ENCODE measurements at regions not wholly inside any gene's neighbourhood (a gene's known extent, or its start where the extent isn't known, plus 50 kb on each side); places are given as distances from the start of the nearest gene placed in this dataset.

DNA sequence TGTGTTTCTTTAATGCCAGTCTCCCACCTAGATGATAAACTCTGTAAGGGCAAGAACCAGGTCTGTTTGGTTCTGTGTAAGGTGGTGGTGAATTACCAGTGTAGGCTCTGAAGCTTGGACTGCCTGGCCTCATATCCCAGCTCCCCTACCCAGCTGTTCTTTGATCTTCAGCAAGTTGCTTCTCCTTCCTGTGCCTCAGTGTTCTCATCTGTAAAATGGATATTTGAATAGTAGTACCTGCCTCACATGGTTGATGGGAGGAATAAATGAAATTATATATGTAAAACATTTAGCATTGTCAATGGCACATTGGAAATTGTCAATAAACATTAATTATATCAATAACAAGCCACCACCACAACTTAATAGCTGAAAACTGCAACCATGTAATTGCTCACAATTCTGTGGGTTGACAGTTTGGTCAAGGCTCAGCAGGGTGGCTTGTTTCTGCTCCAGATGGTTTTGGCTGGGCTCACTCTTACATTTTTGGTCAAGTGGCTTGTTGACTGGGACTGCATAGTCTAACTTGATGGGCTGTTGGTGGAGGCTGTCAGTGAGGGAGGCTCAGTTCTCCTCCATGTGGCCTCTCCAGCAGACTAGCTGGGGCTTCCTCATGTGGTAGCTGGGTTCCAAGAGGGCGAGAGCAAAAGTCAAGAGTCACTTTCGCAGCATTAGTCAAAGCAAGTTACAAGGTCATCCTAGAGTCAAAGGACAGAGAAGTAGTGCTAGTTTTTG lies 84.5 kb upstream of the DUSP5 start:
- no peak for DNase-seq (ENCODE audit: low read depth in 1 of 2, low spot score in 1 of 2)

GRCh38 chr10:110413903-110414547 lies 83.7 kb upstream of the DUSP5 start:
- DNase-seq (ENCODE audit: low read depth in 1 of 2, low spot score in 1 of 2): no peak

DNA sequence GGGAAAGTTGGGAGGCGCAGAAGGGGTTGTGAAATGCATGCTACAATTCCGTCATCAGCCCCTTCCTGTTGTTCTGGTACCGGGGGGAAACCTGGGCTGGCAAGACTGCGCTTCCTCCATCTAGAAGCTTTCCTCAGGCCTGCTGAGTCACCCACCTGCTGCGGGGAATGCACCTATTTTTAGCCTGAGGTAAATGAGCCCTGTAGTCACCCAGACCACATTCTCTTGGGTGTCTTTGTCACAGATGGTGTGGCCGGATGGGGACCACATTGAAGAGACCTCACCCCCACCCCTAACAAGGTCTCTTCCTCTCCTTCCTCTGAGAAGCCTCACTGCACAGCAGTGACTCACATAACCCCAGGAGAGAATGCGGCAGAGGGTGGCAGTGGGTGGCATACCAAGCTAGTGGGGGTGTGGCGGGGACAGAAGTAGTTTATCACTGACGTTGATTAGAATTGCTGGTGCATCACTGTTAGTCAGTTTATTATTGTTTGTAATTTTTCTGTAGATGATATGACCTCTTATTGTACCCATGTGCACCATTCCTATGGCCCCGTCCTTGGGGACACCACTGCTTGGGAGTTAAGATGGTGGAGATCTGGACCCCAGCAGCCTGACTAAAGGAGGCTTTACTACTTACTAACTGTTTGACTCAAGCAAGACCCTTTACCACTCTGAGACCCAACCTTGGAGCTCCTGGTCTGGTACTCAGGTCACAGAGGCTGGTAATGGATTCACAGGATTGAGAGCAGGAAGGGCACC lies 83.0 kb upstream of the DUSP5 start:
- DNase-seq (ENCODE audit: low read depth in 1 of 2, low spot score in 1 of 2): peak; percentile 62 to 82

DNA sequence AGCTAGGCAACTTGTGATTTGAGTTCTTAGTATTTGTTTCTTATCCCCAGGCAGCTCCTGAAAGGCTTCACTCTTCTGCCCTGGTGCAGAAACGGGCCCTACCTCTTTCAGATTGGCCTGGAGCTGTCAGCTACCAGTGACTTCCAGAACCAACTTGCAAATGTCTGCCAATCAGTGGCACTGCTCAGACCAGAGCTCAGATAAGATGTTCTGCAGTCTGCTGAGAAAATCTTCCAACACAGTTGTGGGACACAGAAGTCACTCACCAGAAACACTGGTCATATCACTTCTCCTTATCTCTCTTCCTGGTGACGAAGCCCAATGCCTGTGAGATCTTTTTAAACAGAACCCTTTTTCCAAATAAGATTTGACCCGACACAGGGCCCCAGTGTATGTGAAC lies 81.9 kb upstream of the DUSP5 start:
- DNase-seq (ENCODE audit: low read depth in 1 of 2, low spot score in 1 of 2): no peak

DNA sequence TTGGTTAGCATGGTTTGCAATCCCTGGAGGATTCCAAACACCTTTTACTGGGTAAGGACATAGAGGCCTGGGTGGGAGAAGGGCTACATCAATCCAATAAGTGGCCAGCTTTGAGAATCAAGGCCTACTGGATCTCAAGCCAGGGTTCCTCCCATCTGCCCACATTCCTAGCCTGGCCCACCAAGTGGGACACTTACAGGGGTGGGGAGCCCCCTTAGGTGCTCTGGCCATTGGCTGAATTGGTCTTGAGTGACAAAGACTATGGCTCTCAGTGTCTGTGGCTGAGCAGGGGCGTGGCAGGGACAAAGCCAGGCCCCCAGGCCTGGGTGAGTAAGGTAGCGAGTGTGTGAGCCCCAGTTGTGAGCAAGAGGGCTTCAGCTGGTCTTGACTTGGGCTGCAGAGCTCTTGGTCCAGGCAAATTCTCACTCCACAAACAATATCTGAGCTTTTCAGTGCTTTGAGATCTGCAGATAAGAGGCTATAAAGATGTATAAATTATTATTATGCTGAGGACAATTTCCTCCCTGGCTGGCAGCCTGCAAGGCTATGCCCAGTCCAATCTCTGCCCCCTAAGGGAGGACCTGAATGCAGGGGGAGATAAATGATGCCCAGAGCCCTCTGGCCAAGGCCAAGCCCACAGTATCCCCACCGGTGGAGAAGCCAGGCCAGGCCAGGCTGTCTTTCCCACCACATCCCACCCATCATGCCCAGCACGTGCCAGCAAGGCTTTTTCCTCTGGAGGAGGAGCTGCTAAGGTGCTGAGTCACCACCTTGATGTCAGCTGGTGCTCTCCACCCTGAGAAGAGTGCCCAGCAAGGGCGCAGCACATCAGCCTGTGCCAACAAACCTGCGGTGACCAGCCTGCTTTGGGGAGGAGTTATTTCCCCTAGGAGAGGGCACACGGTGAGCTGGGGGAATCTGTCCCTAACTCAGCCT lies 80.7 kb upstream of the DUSP5 start:
- no peak for DNase-seq (ENCODE audit: low read depth in 1 of 2, low spot score in 1 of 2)

- DNase-seq (ENCODE audit: low read depth in 1 of 2, low spot score in 1 of 2): no peak
Observed at GRCh38 chr10:110418218-110418617, 79.5 kb upstream of the DUSP5 start.

DNA sequence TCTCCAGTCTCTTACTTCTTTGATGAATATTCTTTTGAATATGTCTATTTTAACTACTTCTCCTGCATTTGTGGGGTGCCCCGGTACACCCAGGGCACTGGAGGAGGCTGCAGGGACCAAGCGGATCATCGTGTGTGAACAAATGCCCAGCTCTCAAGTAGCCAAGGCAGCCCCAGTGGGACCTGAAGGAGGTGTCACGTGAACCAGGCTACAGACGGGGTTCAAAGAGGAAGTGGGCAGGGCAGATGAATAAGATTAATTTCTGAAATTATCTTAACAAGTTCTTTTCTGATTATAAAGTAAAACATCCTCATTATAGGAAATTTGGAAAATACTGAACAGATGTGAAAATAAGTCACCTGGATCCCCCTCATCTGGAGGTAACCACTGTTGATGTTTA lies 78.4 kb upstream of the DUSP5 start:
- no peak for DNase-seq (ENCODE audit: low read depth in 1 of 2, low spot score in 1 of 2)

DNA sequence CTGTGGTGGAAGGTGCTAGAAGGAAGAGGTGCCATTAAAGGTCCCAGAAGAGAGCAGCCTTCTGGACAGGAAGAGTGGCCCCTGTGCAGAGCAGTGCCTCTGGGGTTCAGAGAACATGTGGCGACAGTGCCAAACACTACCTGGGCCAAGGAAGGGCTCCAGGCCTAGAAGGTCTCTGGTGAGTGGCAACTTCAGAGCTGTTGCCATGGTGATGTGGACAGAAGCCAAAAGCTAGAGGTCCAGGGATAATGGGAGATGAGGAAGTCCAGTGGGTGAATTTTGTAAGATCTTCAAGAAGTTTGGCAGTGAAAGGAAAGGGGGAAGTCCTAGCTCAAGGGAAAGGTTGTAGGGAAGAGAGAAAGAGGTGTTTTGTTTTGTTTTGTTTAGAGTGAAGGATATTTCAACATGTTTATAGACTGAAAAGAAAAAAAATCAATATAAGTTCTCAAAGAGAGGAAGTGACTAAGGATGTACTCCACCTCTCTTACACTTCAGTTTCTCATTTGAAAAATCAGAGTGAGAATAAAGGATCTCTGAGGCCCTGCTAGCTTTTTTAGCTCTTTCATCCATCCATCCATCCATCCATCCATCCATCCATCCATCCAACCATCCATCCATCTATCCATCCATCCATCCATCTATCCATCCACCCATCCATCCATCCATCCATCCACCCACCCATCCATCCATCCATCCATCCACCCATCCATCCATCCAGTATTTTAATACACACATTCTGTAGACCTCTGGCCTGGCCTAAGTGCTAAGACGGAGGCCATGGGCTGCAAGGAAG lies 77.1 kb upstream of the DUSP5 start:
- no peak for DNase-seq (ENCODE audit: low read depth in 1 of 2, low spot score in 1 of 2)

- DNase-seq (ENCODE audit: low read depth in 1 of 2, low spot score in 1 of 2): no peak
Observed at GRCh38 chr10:110421512-110422138, 76.1 kb upstream of the DUSP5 start.

- no peak for DNase-seq (ENCODE audit: low read depth in 1 of 2, low spot score in 1 of 2)
Observed at GRCh38 chr10:110422548-110422947, 75.2 kb upstream of the DUSP5 start.

GRCh38 chr10:110423650-110424049 lies 74.1 kb upstream of the DUSP5 start:
- DNase-seq (ENCODE audit: low read depth in 1 of 2, low spot score in 1 of 2): no peak

DNA sequence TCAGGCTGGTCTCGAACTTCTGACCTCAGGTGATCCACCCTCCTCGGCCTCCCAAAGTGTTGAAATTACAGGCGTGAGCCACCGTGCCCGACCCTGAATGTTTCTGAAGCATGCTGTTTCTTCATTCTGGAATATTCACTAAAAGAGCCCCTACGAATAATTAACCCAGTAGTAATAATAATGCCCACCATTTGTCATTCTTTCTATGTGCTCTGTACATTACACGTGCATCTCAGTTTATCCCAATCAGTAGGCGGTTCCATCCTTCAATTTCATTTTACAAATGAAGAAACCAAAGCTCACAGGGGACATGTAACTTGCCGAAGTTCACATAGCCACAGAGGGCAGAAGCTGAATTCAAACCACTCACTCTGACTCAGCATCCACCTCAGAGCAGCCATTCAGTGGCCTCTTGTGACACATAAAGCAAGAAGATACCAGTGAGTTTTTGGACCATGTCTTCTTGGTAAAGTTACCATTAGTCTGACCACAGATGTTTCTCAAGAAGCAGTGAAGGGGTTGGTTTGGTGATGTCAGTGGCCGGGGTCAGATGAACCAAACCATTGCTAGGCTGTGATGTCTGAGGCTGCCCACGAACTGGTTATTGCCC lies 71.9 kb upstream of the DUSP5 start:
- DNase-seq (ENCODE audit: low read depth in 1 of 2, low spot score in 1 of 2): peak in 1 of 2 donors; percentile 27

GRCh38 chr10:110426294-110427181 lies 71.2 kb upstream of the DUSP5 start:
- no peak for DNase-seq (ENCODE audit: low read depth in 1 of 2, low spot score in 1 of 2)

- no peak for DNase-seq (ENCODE audit: low read depth in 1 of 2, low spot score in 1 of 2)
Observed at GRCh38 chr10:110429301-110429700, 68.4 kb upstream of the DUSP5 start.

GRCh38 chr10:110430340-110431273 lies 67.1 kb upstream of the DUSP5 start:
- no peak for DNase-seq (ENCODE audit: low read depth in 1 of 2, low spot score in 1 of 2)

DNA sequence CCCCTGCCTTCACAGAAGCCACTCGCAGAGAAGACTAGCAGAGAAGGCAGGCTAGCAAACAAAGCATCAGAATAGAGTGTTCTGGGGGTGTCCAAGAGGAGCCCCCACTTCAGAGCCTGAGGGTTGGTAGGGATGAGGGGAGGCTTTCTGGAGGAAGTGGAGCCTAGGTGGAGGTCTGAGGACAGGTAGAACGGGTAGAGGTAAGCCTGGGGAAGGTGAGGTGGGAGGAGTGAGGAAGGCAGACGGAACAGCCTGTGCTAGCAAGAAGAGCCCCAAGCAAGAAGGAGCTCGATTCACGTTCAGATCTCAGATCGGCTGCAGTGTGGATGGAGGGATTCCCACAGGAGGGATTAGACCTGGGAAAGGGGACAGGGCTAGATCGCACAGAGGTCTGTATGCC lies 66.0 kb upstream of the DUSP5 start:
- DNase-seq (ENCODE audit: low read depth in 1 of 2, low spot score in 1 of 2): no peak

DNA sequence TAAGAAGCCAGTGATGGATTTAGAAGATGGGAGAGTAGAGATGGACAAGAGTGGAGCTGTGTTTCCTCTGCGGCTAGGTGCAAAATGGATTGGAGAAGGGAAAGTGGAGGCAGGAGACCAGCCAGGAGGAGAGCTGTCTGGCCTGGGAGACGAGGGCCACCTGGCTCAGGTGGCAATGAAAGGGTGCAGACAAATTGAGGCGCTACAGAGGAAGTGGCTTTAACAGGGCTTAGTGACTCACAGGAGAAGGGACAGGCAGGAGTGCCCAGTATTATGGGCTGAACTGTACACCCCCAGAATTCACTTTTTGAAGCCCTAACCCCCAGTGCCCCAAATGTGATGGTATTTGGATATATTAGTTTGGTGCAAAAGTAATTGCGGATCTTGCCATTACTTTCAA lies 65.6 kb upstream of the DUSP5 start:
- no peak for DNase-seq (ENCODE audit: low read depth in 1 of 2, low spot score in 1 of 2)
